Activated naive CD4-positive, alpha-beta T cell treated with anti-CD3 and anti-CD28 coated beads for 36 hours (primary cell): ENCODE measurements at regions not wholly inside any gene's neighbourhood (a gene's known extent, or its start where the extent isn't known, plus 50 kb on each side); places are given as distances from the start of the nearest gene placed in this dataset.

ENCODE experiments used
- CTCF ChIA-PET: fragments of 350-600 bp; sonication (Branson Sonifier 250); formaldehyde crosslinking; loops from one replicate; lab custom pipeline; 2021; ENCODE audit warnings: antibody characterized with exemption; lab: Charles Lee
- DNase-seq: peaks from one replicate; pipeline ENCODE4 v3.0.0-alpha.2; 2020
- H3K27ac Mint-ChIP-seq: one replicate; pipeline ENCODE4 v1.8.0; 2021; ENCODE audit warnings: mild to moderate bottlenecking, mixed read lengths
- H3K27me3 Mint-ChIP-seq: one replicate; pipeline ENCODE4 v1.8.0; 2021; ENCODE audit warnings: low read depth, mixed read lengths
- H3K36me3 Mint-ChIP-seq: one replicate; pipeline ENCODE4 v1.8.0; 2021; ENCODE audit warnings: low read depth, mixed read lengths
- H3K4me1 Mint-ChIP-seq: one replicate; pipeline ENCODE4 v1.8.0; 2021; ENCODE audit warnings: low read depth, mixed read lengths
- H3K4me3 Mint-ChIP-seq: one replicate; pipeline ENCODE4 v1.8.0; 2021; ENCODE audit warnings: mild to moderate bottlenecking, moderate library complexity, mixed read lengths
- H3K9me3 Mint-ChIP-seq: one replicate; pipeline ENCODE4 v1.8.0; 2021; ENCODE audit warnings: mixed read lengths
- intact Hi-C: fragments of 100-400 bp; cut with micrococcal nuclease; formaldehyde crosslinking; loops from one replicate; pipeline ENCODE4 v1.15.1; 2023

DNA sequence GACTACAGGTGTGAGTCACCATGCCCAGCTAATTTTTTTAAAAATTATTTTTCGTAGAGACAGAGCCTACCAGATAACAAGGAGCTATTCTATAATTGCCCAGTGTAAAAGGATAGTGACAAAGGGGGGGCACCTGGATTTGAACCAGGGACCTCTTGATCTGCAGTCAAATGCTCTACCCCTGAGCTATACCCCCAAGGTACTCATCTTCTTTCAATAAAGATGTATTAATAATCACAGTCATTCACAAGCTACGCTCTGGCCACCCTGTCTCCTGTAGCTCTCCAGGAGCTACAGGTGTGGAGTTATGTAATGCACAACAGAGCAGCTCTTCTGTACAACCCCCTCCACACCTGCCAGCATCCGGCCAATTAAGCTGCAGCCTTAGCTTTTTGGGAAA is 83.5 kb downstream of the ZNF777 start:
- CTCF ChIA-PET: interaction anchor here (0.9 kb wide), 1 partner anchor 116 kb away, joined by 3 read pairs; the partner anchor contains the start of gene ZNF783

DNA sequence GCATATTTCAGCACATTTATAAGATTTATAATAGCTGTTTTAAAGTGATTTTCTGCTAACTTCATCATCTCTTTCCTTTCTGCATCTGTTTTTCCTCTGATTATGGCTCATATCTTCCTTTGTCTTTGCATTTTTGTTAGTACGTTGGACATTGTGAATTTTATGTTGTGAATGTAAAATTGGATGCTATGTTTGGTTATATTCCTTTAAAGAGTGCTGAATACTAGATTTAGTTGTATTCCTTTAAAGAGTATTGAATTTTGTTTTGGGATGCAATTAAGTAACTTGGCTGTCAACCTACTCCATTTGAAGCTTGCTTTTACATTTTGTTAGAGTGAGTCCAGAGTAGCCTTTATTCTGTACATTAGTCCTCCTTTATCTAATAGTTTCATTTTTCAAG is 81.2 kb downstream of the ZNF777 start:
- Mint-ChIP-seq H3K4me1 (no peaks in the 10 kb centered on the region), H3K36me3 (peaks cover 2% of the 10 kb centered on the region), H3K9me3 (peaks cover 11% of the 10 kb centered on the region), H3K27me3 (no peaks in the 10 kb centered on the region), H3K4me3 (no peak overlapping the region), H3K27ac (no peak overlapping the region)
- DNase-seq: no peak
- intact Hi-C loops: no loop called here
- CTCF ChIA-PET: interaction anchor here (1.2 kb wide), 1 partner anchor 70 kb away, joined by 3 read pairs; no protein-coding TSS in a partner anchor

More for the DNA sequence above, 83.5 kb downstream of the ZNF777 start:
- H3K27ac Mint-ChIP-seq: no peak overlapping the region
- peaks cover 4% of the 10 kb centered on the region for H3K27me3 Mint-ChIP-seq
- intact Hi-C loops: no loop called here
- no peak overlapping the region for H3K4me3 Mint-ChIP-seq
- no peak for DNase-seq
- H3K9me3 Mint-ChIP-seq: peaks cover 18% of the 10 kb centered on the region
- H3K36me3 Mint-ChIP-seq: peaks cover 3% of the 10 kb centered on the region
- H3K4me1 Mint-ChIP-seq: no peaks in the 10 kb centered on the region

DNA sequence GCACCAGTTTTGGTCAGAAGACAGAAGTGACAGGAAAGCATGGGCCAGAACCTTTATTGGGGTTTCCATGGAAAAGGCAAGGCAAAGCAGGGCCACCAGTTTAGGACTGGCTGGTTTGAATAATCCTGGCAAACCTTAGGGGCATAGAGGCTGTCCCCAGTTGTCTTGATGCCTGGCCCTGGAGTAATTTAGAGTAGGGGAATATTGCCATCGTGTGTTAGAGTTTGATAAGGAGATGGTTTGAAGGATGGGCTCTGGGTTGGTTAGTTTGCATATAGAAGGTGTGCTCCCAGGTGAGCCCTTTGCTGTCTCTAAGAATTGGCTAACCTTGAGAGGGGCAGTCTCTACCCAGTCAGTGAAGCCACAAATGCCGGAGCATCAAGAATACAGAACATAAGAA is 79.6 kb downstream of the ZNF777 start:
- intact Hi-C loops: no loop called here
- Mint-ChIP-seq H3K4me1 (no peaks in the 10 kb centered on the region), H3K27ac (no peak overlapping the region), H3K9me3 (peaks cover 11% of the 10 kb centered on the region), H3K27me3 (no peaks in the 10 kb centered on the region), H3K36me3 (peaks cover 2% of the 10 kb centered on the region), H3K4me3 (no peak overlapping the region)
- DNase-seq: no peak
- CTCF ChIA-PET: interaction anchor here (0.6 kb wide), 1 partner anchor 8 kb away, joined by 3 read pairs; no protein-coding TSS in a partner anchor
